H1 (cell line): ENCODE measurements at regions not wholly inside any gene's neighbourhood (a gene's known extent, or its start where the extent isn't known, plus 50 kb on each side); places are given as distances from the start of the nearest gene placed in this dataset.
A peak's percentile ranks its signal among the peaks of the same experiment; 100 is the strongest.

Source experiments
- CTCF ChIA-PET: fragments of 300-600 bp; sonication (Branson Sonifier 250); formaldehyde crosslinking; loops from one replicate; lab custom pipeline; 2021; ENCODE audit not compliant: partially characterized antibody; lab: Charles Lee
- POLR2A ChIA-PET: fragments of 300-600 bp; sonication (Branson Sonifier 250); formaldehyde crosslinking; loops from one replicate; lab custom pipeline; 2021; ENCODE audit warnings: inconsistent platforms; ENCODE audit not compliant: partially characterized antibody; lab: Charles Lee
- DNase-seq, 2 experiments: peaks; one replicate each; pipeline versions ENCODE4 v3.0.0 to v3.0.0-alpha.2; 2010 to 2022; ENCODE audit warnings: low spot score in 2 of 2, low read depth in 1 of 2, mixed read lengths in 1 of 2
- FAIRE-seq: peaks from 2 replicates; lab custom pipeline; 2011; peaks lifted over from hg19 to GRCh38; lab: Jason Lieb, UNC
- H2AFZ ChIP-seq: 2 replicates; pipeline ENCODE4 v1.8.1; 2012; ENCODE audit warnings: low read length, inconsistent platforms
- H2AK5ac ChIP-seq: 2 replicates; pipeline ENCODE4 v1.6.1; 2013; ENCODE audit warnings: low read depth, low read length
- H2BK120ac ChIP-seq: replicated peaks from 2 replicates; pipeline ENCODE3; 2013; ENCODE audit warnings: low read depth, low read length, inconsistent platforms
- H2BK12ac ChIP-seq: 2 replicates; pipeline ENCODE4 v1.6.1; 2013; ENCODE audit warnings: low read depth, low read length
- H2BK15ac ChIP-seq: 2 replicates; pipeline ENCODE4 v1.6.1; 2013; ENCODE audit warnings: low read length
- H2BK20ac ChIP-seq: 2 replicates; pipeline ENCODE4 v1.6.1; 2013; ENCODE audit warnings: low read length
- H2BK5ac ChIP-seq: 2 replicates; pipeline ENCODE4 v1.6.1; 2013; ENCODE audit warnings: low read depth, low read length
- H3K14ac ChIP-seq: 2 replicates; pipeline ENCODE4 v1.6.1; 2013; ENCODE audit warnings: inconsistent platforms; ENCODE audit not compliant: insufficient read length
- H3K18ac ChIP-seq: 2 replicates; pipeline ENCODE4 v1.6.1; 2013; ENCODE audit warnings: low read length; ENCODE audit errors: extremely low read depth
- H3K23ac ChIP-seq: 2 replicates; pipeline ENCODE4 v1.6.1; 2013; ENCODE audit warnings: inconsistent platforms; ENCODE audit not compliant: insufficient read length
- H3K23me2 ChIP-seq: 2 replicates; pipeline ENCODE4 v1.6.1; 2013; ENCODE audit warnings: low read depth, low read length
- H3K27ac ChIP-seq: 2 replicates; pipeline ENCODE4 v1.6.1; 2011; ENCODE audit warnings: low read depth, low read length, inconsistent platforms
- H3K27me3 ChIP-seq, 4 experiments: replicated peaks in 1 of 4; 1 replicate in 1 of 4; 2 replicates in 3 of 4; pipeline versions ENCODE4 v1.6.1 to v1.8.1; 2011 to 2013; ENCODE audit warnings: low read length in 3 of 4, mild to moderate bottlenecking in 3 of 4, inconsistent platforms in 2 of 4, mixed read lengths in 2 of 4, moderate library complexity in 1 of 4; ENCODE audit not compliant: control insufficient read depth in 3 of 4, insufficient read depth in 3 of 4; ENCODE audit errors: extremely low read depth in 1 of 4
- H3K36me3 ChIP-seq, 4 experiments: 2 replicates each; pipeline versions ENCODE4 v1.6.1 to v1.8.1; 2011 to 2013; ENCODE audit warnings: mild to moderate bottlenecking in 4 of 4, low read length in 3 of 4, moderate library complexity in 2 of 4, control low read depth in 1 of 4, inconsistent platforms in 1 of 4; ENCODE audit not compliant: insufficient read depth in 4 of 4, control insufficient read depth in 2 of 4
- H3K4ac ChIP-seq: replicated peaks from 2 replicates; pipeline ENCODE3; 2013; ENCODE audit warnings: low read length, low read depth, mixed read lengths, inconsistent platforms; ENCODE audit not compliant: insufficient read length
- H3K4me1 ChIP-seq, 4 experiments: replicated peaks in 1 of 4; 1 replicate in 1 of 4; 2 replicates in 3 of 4; pipeline versions ENCODE4 v1.6.1 to v1.8.1; 2011 to 2013; ENCODE audit warnings: low read length in 3 of 4, inconsistent platforms in 2 of 4, mixed read lengths in 1 of 4; ENCODE audit not compliant: insufficient read depth in 4 of 4, control insufficient read depth in 3 of 4
- H3K4me2 ChIP-seq, 2 experiments: 2 replicates each; pipeline versions ENCODE4 v1.6.1 to v1.8.1; 2011 to 2013; ENCODE audit warnings: low read depth in 2 of 2, low read length in 2 of 2, control low read depth in 1 of 2, inconsistent platforms in 1 of 2, mild to moderate bottlenecking in 1 of 2; ENCODE audit not compliant: insufficient read depth in 1 of 2
- H3K4me3 ChIP-seq, 4 experiments: fragments of 200-600, 300-600 bp in 1 of 4; sonication (generic), shearing (Covaris generic), sonication (Bioruptor Twin) in 1 of 4; 2 replicates each; pipeline versions ENCODE4 v1.5.1 to v1.8.1; 2011 to 2016; ENCODE audit warnings: low read length in 4 of 4, low read depth in 3 of 4, control low read depth in 2 of 4, inconsistent platforms in 2 of 4, mild to moderate bottlenecking in 2 of 4, mixed read lengths in 1 of 4, moderate library complexity in 1 of 4; ENCODE audit not compliant: insufficient read depth in 2 of 4; ENCODE audit errors: extremely low read depth in 1 of 4
- H3K56ac ChIP-seq: replicated peaks from 2 replicates; pipeline ENCODE3; 2013; ENCODE audit warnings: low read depth, mild to moderate bottlenecking, mixed read lengths, low read length, inconsistent platforms; ENCODE audit not compliant: insufficient read length
- H3K79me1 ChIP-seq: 2 replicates; pipeline ENCODE4 v1.6.1; 2013; ENCODE audit warnings: low read depth, low read length, control low read depth
- H3K79me2 ChIP-seq, 2 experiments: 2 replicates each; pipeline versions ENCODE4 v1.6.1 to v1.8.1; 2012 to 2013; ENCODE audit warnings: low read length in 2 of 2, mild to moderate bottlenecking in 2 of 2, inconsistent platforms in 1 of 2; ENCODE audit not compliant: insufficient read depth in 2 of 2, control insufficient read depth in 1 of 2
- H3K9ac ChIP-seq, 4 experiments: replicated peaks in 1 of 4; 1 replicate in 1 of 4; 2 replicates in 3 of 4; pipeline versions ENCODE4 v1.6.1 to v1.8.1; 2011 to 2013; ENCODE audit warnings: low read depth in 3 of 4, low read length in 3 of 4, control low read depth in 2 of 4, mild to moderate bottlenecking in 2 of 4, moderate library complexity in 2 of 4, inconsistent platforms in 1 of 4; ENCODE audit errors: extremely low read depth in 1 of 4
- H3K9me3 ChIP-seq, 2 experiments: 2 replicates each; pipeline versions ENCODE4 v1.6.1 to v1.8.1; 2012 to 2013; ENCODE audit warnings: mild to moderate bottlenecking in 2 of 2, moderate library complexity in 2 of 2, control low read depth in 1 of 2, inconsistent platforms in 1 of 2, low read depth in 1 of 2, low read length in 1 of 2, mixed read lengths in 1 of 2; ENCODE audit not compliant: insufficient read depth in 2 of 2
- H4K20me1 ChIP-seq, 2 experiments: replicated peaks in 1 of 2; 2 replicates each; pipeline versions ENCODE3 to v1.8.1; 2011 to 2013; ENCODE audit warnings: inconsistent platforms in 2 of 2, low read length in 2 of 2, mild to moderate bottlenecking in 1 of 2; ENCODE audit not compliant: insufficient read depth in 2 of 2, control insufficient read depth in 1 of 2
- H4K5ac ChIP-seq: 2 replicates; pipeline ENCODE4 v1.6.1; 2013; ENCODE audit warnings: low read length, low read depth, mixed read lengths, inconsistent platforms; ENCODE audit not compliant: insufficient read length
- H4K8ac ChIP-seq: 2 replicates; pipeline ENCODE4 v1.8.0; 2013; ENCODE audit warnings: mild to moderate bottlenecking, moderate library complexity, low read length, inconsistent platforms; ENCODE audit not compliant: insufficient read depth; ENCODE audit errors: extremely low read depth
- H4K91ac ChIP-seq: replicated peaks from 2 replicates; pipeline ENCODE3; 2013; ENCODE audit warnings: low read length, mixed read lengths, inconsistent platforms; ENCODE audit not compliant: insufficient read length
- ASH2L ChIP-seq: fragments of 200-600, 300-600 bp; sonication (generic); IDR thresholded peaks from one replicate; pipeline ENCODE4 v1.7.1; 2017; ENCODE audit warnings: low read length
- BCL11A ChIP-seq, 2 experiments: IDR thresholded peaks; one replicate each; pipeline ENCODE4 v1.6.1; 2011; ENCODE audit warnings: low read depth in 2 of 2, low read length in 2 of 2, mild to moderate bottlenecking in 2 of 2
- CREB1 ChIP-seq: IDR thresholded peaks from 2 replicates; pipeline ENCODE4 v1.6.1; 2012; ENCODE audit warnings: inconsistent platforms
- CTCF ChIP-seq, 3 experiments: IDR thresholded peaks; 1 replicate in 2 of 3; 2 replicates in 1 of 3; pipeline versions ENCODE4 v1.5.1 to v1.6.1; 2011; ENCODE audit warnings: low read length in 3 of 3, mild to moderate bottlenecking in 3 of 3, inconsistent platforms in 2 of 3, low read depth in 1 of 3, moderate library complexity in 1 of 3; ENCODE audit not compliant: insufficient read depth in 1 of 3; ENCODE audit errors: control extremely low read depth in 1 of 3
- KDM5A ChIP-seq: fragments of 200-600 bp; IDR thresholded peaks from 2 replicates; pipeline ENCODE4 v1.7.1; 2012; ENCODE audit warnings: mild to moderate bottlenecking, low read length, inconsistent platforms, mixed read lengths
- MAX ChIP-seq: IDR thresholded peaks from 2 replicates; pipeline ENCODE4 v1.6.1; 2012; ENCODE audit warnings: inconsistent platforms
- RAD21 ChIP-seq, 2 experiments: IDR thresholded peaks in 1 of 2; conservative IDR thresholded peaks in 1 of 2; 2 replicates each; pipeline ENCODE4 v1.6.1; 2011; ENCODE audit warnings: low read depth in 2 of 2, low read length in 2 of 2, improper control_type of control experiment in 1 of 2, inconsistent platforms in 1 of 2, mild to moderate bottlenecking in 1 of 2, moderate library complexity in 1 of 2
- SIRT6 ChIP-seq: IDR thresholded peaks from one replicate; pipeline ENCODE4 v1.7.1; 2012; ENCODE audit warnings: low read length, inconsistent platforms
- SP1 ChIP-seq: IDR thresholded peaks from 2 replicates; pipeline ENCODE4 v1.6.1; 2011; ENCODE audit warnings: low read depth, low read length
- SP2 ChIP-seq: IDR thresholded peaks from 2 replicates; pipeline ENCODE4 v1.6.1; 2012; ENCODE audit warnings: mild to moderate bottlenecking, low read length, inconsistent platforms
- SP4 ChIP-seq: IDR thresholded peaks from 2 replicates; pipeline ENCODE4 v1.6.1; 2012; ENCODE audit warnings: low read length, inconsistent platforms
- SRF ChIP-seq: IDR thresholded peaks from 2 replicates; pipeline ENCODE4 v1.6.1; 2011; ENCODE audit warnings: mild to moderate bottlenecking, low read depth, low read length, moderate library complexity
- TAF7 ChIP-seq: optimal IDR thresholded peaks from 2 replicates; pipeline ENCODE3; 2011; ENCODE audit warnings: low read depth, mild to moderate bottlenecking, inconsistent platforms, low read length, moderate library complexity, borderline replicate concordance
- TEAD4 ChIP-seq: IDR thresholded peaks from 2 replicates; pipeline ENCODE4 v1.6.1; 2012; ENCODE audit warnings: low read depth, low read length, inconsistent platforms, mixed read lengths
- WGBS, 2 experiments: shearing (Covaris generic) in 1 of 2; methylation state at CpG; one replicate each; pipeline versions ENCODE4 v1.1.6 to v1.1.7; 2013 to 2015; ENCODE audit warnings: low lambda C conversion rate in 2 of 2, mixed read lengths in 2 of 2, inconsistent platforms in 1 of 2, low coverage in 1 of 2, missing lambda C conversion rate in 1 of 2; ENCODE audit not compliant: insufficient replicate concordance in 2 of 2, insufficient coverage in 1 of 2, insufficient read length in 1 of 2; ENCODE audit errors: extremely low coverage in 1 of 2, missing lambda C conversion rate in 1 of 2; 5-methylcytosine and 5-hydroxymethylcytosine counted together

- Histone ChIP-seq H3K23ac (no peak overlapping the region), H3K56ac (no peak overlapping the region), H3K23me2 (no peaks in the 10 kb centered on the region), H3K14ac (no peak overlapping the region), H3K18ac (no peak overlapping the region), H3K36me3 (no peaks in the 10 kb centered on the region), H3K27ac (no peak overlapping the region), H4K5ac (no peak overlapping the region), H3K4me1 (no peaks in the 10 kb centered on the region), H3K4me3 (no peak overlapping the region), H4K91ac (no peak overlapping the region), H3K4me2 (no peak overlapping the region), H2BK15ac (no peak overlapping the region), H2BK20ac (no peak overlapping the region), H3K4ac (no peak overlapping the region), H3K9me3 (no peaks in the 10 kb centered on the region), H3K27me3 (no peaks in the 10 kb centered on the region), H2AFZ (no peak overlapping the region), H4K8ac (no peak overlapping the region), H3K9ac (no peak overlapping the region), H3K79me1 (no peaks in the 10 kb centered on the region), H3K79me2 (no peaks in the 10 kb centered on the region), H2BK120ac (no peak overlapping the region), H4K20me1 (no peaks in the 10 kb centered on the region), H2AK5ac (no peak overlapping the region), H2BK12ac (no peak overlapping the region), H2BK5ac (no peak overlapping the region)
- ChIA-PET CTCF (interaction anchor here (0.7 to 1.8 kb wide), 6 partner anchors 10 to 676 kb away, joined by 3 to 5 read pairs (median 4); no protein-coding TSS in a partner anchor), POLR2A (no interaction called here)
- FAIRE-seq (no peak), DNase-seq (peak in 1 of 2 experiments; percentile 47)
- WGBS, 2 experiments: 90% methylated on average over 5 of the region's 5 CpGs; no CpG with 5 or more reads in 1 of the 2 experiments
- TF ChIP-seq BCL11A (IDR thresholded peaks at IDR 0.05; ENCODE audit: low read depth in 2 of 2, low read length in 2 of 2): no peak
- no peak for TF ChIP-seq SRF
- TF ChIP-seq KDM5A: no peak
- no peak for TF ChIP-seq CREB1
- no peak for TF ChIP-seq MAX
- TF ChIP-seq SP4: no peak
- TF ChIP-seq ASH2L: no peak
- no peak for TF ChIP-seq RAD21 (IDR thresholded peaks at IDR 0.05 in 1 of 2, conservative IDR thresholded peaks at IDR 0.05 in 1 of 2; ENCODE audit: low read depth in 2 of 2, low read length in 2 of 2)
- no peak for TF ChIP-seq SP2
- TF ChIP-seq SIRT6: no peak
- TF ChIP-seq SP1: no peak
- no peak for TF ChIP-seq TAF7
- no peak for TF ChIP-seq CTCF (IDR thresholded peaks at IDR 0.05; ENCODE audit: control extremely low read depth in 1 of 3, insufficient read depth in 1 of 3, low read depth in 1 of 3, low read length in 3 of 3)
- TF ChIP-seq TEAD4: no peak
Measured at GRCh38 chr2:140154271-140154670, 1374.1 kb upstream of the NXPH2 start.
